Fibroblast of lung (primary cell): ENCODE measurements at regions not wholly inside any gene's neighbourhood (a gene's known extent, or its start where the extent isn't known, plus 50 kb on each side); places are given as distances from the start of the nearest gene placed in this dataset.

Experiments
- DNase-seq, 2 donors: peaks; one replicate each; pipeline versions ENCODE4 v3.0.0 to v3.0.0-alpha.2; 2010; ENCODE audit warnings: low read depth in 2 of 2
- H2AFZ ChIP-seq: 2 replicates; pipeline ENCODE4 v1.5.1; 2012; ENCODE audit warnings: low read length, control low read depth, inconsistent platforms
- H3K27ac ChIP-seq: 2 replicates; pipeline ENCODE4 v1.5.1; 2011; ENCODE audit warnings: low read length, control low read depth; ENCODE audit not compliant: insufficient read depth
- H3K27me3 ChIP-seq: 2 replicates; pipeline ENCODE4 v1.5.1; 2011; ENCODE audit warnings: mild to moderate bottlenecking, low read length; ENCODE audit not compliant: control insufficient read depth, insufficient read depth
- H3K36me3 ChIP-seq: 2 replicates; pipeline ENCODE4 v1.5.1; 2011; ENCODE audit warnings: low read length; ENCODE audit not compliant: control insufficient read depth, insufficient read depth
- H3K4me1 ChIP-seq: 2 replicates; pipeline ENCODE4 v1.5.1; 2011; ENCODE audit warnings: low read length; ENCODE audit not compliant: control insufficient read depth, insufficient read depth; ENCODE audit errors: extremely low read depth
- H3K4me2 ChIP-seq: 2 replicates; pipeline ENCODE4 v1.5.1; 2011; ENCODE audit warnings: low read length, control low read depth; ENCODE audit not compliant: insufficient read depth; ENCODE audit errors: extremely low read depth
- H3K4me3 ChIP-seq, 4 experiments: fragments of 200-600 bp in 1 of 4; sonication (generic) in 1 of 4; replicated peaks in 1 of 4; 2 replicates each; pipeline ENCODE4 v1.5.1; 2011 to 2016; ENCODE audit warnings: low read length in 4 of 4, low read depth in 3 of 4, mild to moderate bottlenecking in 3 of 4, control low read depth in 2 of 4, inconsistent platforms in 1 of 4, mixed read lengths in 1 of 4; ENCODE audit not compliant: insufficient read depth in 1 of 4; ENCODE audit errors: control extremely low read depth in 1 of 4
- H3K79me2 ChIP-seq: 2 replicates; pipeline ENCODE4 v1.5.1; 2012; ENCODE audit warnings: mild to moderate bottlenecking, low read length, inconsistent platforms; ENCODE audit not compliant: control insufficient read depth, insufficient read depth
- H3K9ac ChIP-seq: 2 replicates; pipeline ENCODE4 v1.5.1; 2011; ENCODE audit warnings: mild to moderate bottlenecking, low read length, control low read depth; ENCODE audit not compliant: insufficient read depth
- H3K9me3 ChIP-seq: 2 replicates; pipeline ENCODE4 v1.5.1; 2012; ENCODE audit warnings: low read depth, low read length; ENCODE audit not compliant: control insufficient read depth, insufficient read depth
- H4K20me1 ChIP-seq: 2 replicates; pipeline ENCODE4 v1.5.1; 2011; ENCODE audit warnings: low read length; ENCODE audit not compliant: control insufficient read depth, insufficient read depth; ENCODE audit errors: extremely low read depth
- CTCF ChIP-seq, 2 donors: IDR thresholded peaks in 1 of 2; conservative IDR thresholded peaks in 1 of 2; 1 replicate in 1 of 2; 2 replicates in 1 of 2; pipeline ENCODE4 v1.5.1; 2011 to 2012; ENCODE audit warnings: low read length in 2 of 2, control low read depth in 1 of 2, inconsistent platforms in 1 of 2, low read depth in 1 of 2, mild to moderate bottlenecking in 1 of 2
- EZH2 ChIP-seq: IDR thresholded peaks from 2 replicates; pipeline ENCODE4 v1.5.1; 2012; ENCODE audit warnings: low read length, control low read depth, mild to moderate bottlenecking; ENCODE audit errors: missing control alignments

GRCh38 chr21:22044431-22044830 lies 1046.2 kb downstream of the NCAM2 start:
- no peak overlapping the region for H2AFZ ChIP-seq
- DNase-seq, result no peak
- no peak overlapping the region for H3K9ac ChIP-seq
- H3K4me1 ChIP-seq, result no peaks in the 10 kb centered on the region
- no peaks in the 10 kb centered on the region for H3K9me3 ChIP-seq
- H3K27me3 ChIP-seq, result no peaks in the 10 kb centered on the region
- no peaks in the 10 kb centered on the region for H3K79me2 ChIP-seq
- H3K36me3 ChIP-seq, result no peaks in the 10 kb centered on the region
- no peaks in the 10 kb centered on the region for H4K20me1 ChIP-seq
- H3K4me3 ChIP-seq, result no peak overlapping the region
- H3K27ac ChIP-seq, result no peak overlapping the region
- TF ChIP-seq EZH2 (no peak), CTCF (conservative IDR thresholded peaks at IDR 0.05 in 1 of 2, IDR thresholded peaks at IDR 0.05 in 1 of 2; ENCODE audit: low read depth in 1 of 2, low read length in 2 of 2) (no peak)
- H3K4me2 ChIP-seq, result no peak overlapping the region

- Histone ChIP-seq H3K27me3 (no peaks in the 10 kb centered on the region), H3K4me1 (no peaks in the 10 kb centered on the region), H3K9ac (no peak overlapping the region), H2AFZ (no peak overlapping the region), H4K20me1 (no peaks in the 10 kb centered on the region), H3K27ac (no peak overlapping the region), H3K4me2 (no peak overlapping the region), H3K79me2 (no peaks in the 10 kb centered on the region), H3K9me3 (no peaks in the 10 kb centered on the region), H3K4me3 (no peak overlapping the region), H3K36me3 (no peaks in the 10 kb centered on the region)
- DNase-seq, result no peak
- TF ChIP-seq CTCF (conservative IDR thresholded peaks at IDR 0.05 in 1 of 2, IDR thresholded peaks at IDR 0.05 in 1 of 2; ENCODE audit: low read depth in 1 of 2, low read length in 2 of 2) (no peak), EZH2 (no peak)
These were observed 1048.4 kb downstream of the NCAM2 start for GRCh38 chr21:22046576-22046975.

GRCh38 chr21:22056904-22057303 lies 1058.7 kb downstream of the NCAM2 start:
- H3K27me3 ChIP-seq, result no peaks in the 10 kb centered on the region
- no peak overlapping the region for H3K27ac ChIP-seq
- H3K9me3 ChIP-seq, result no peaks in the 10 kb centered on the region
- no peak for DNase-seq
- no peak overlapping the region for H3K4me2 ChIP-seq
- no peak overlapping the region for H3K4me3 ChIP-seq
- no peaks in the 10 kb centered on the region for H3K36me3 ChIP-seq
- no peaks in the 10 kb centered on the region for H3K79me2 ChIP-seq
- no peaks in the 10 kb centered on the region for H3K4me1 ChIP-seq
- H3K9ac ChIP-seq, result no peak overlapping the region
- H2AFZ ChIP-seq, result no peak overlapping the region
- no peaks in the 10 kb centered on the region for H4K20me1 ChIP-seq
- TF ChIP-seq CTCF (conservative IDR thresholded peaks at IDR 0.05 in 1 of 2, IDR thresholded peaks at IDR 0.05 in 1 of 2; ENCODE audit: low read depth in 1 of 2, low read length in 2 of 2) (no peak), EZH2 (no peak)
